Karpas-422 (cell line): ENCODE measurements at regions not wholly inside any gene's neighbourhood (a gene's known extent, or its start where the extent isn't known, plus 50 kb on each side); places are given as distances from the start of the nearest gene placed in this dataset. TPM values are rescaled to one million over a fixed set of nuclear protein-coding genes. Genes with fewer than 3 reads are reported as not detected.

Experiments
- small RNA-seq: library from RNA; depleted of rRNA; stranded (forward); fragments of <200 nt; gene quantifications from one replicate; pipeline ENCODE3, GENCODE V24; 2014

Small RNA genes in the stretch of these regions (small RNA-seq; reads per million reads assigned to genes)
- not detected for gene RN7SL795P
